MM.1S (cell line): ENCODE measurements at regions not wholly inside any gene's neighbourhood (a gene's known extent, or its start where the extent isn't known, plus 50 kb on each side); places are given as distances from the start of the nearest gene placed in this dataset.

Experiments used
- DNase-seq: peaks from one replicate; pipeline ENCODE4 v3.0.0-alpha.2; 2015
- H2AFZ ChIP-seq: fragments of 300-600 bp; sonication (generic); 2 replicates; pipeline ENCODE4 v1.6.0; 2016; ENCODE audit warnings: antibody characterized with exemption, low read length
- H3F3A ChIP-seq: fragments of 300-600 bp; sonication (generic); 2 replicates; pipeline ENCODE4 v1.6.1; 2016; ENCODE audit warnings: mild to moderate bottlenecking, antibody characterized with exemption, low read length, moderate library complexity, mixed read lengths; ENCODE audit not compliant: insufficient read depth
- H3K27ac ChIP-seq: fragments of 300-600 bp; sonication (generic); 2 replicates; pipeline ENCODE4 v1.5.1; 2016; ENCODE audit warnings: mild to moderate bottlenecking, low read length
- H3K27me3 ChIP-seq: fragments of 300-600 bp; sonication (generic); replicated peaks from 2 replicates; pipeline ENCODE4 v1.6.0; 2016; ENCODE audit warnings: low read length; ENCODE audit not compliant: insufficient read depth
- H3K36me3 ChIP-seq: fragments of 300-600 bp; sonication (generic); replicated peaks from 2 replicates; pipeline ENCODE4 v1.6.1; 2016; ENCODE audit warnings: mild to moderate bottlenecking, low read length, mixed read lengths; ENCODE audit not compliant: insufficient read depth
- H3K4me1 ChIP-seq: fragments of 300-600 bp; sonication (generic); 2 replicates; pipeline ENCODE4 v1.6.1; 2016; ENCODE audit warnings: low read length, mixed read lengths
- H3K4me2 ChIP-seq: fragments of 300-600 bp; sonication (generic); 2 replicates; pipeline ENCODE4 v1.6.0; 2016; ENCODE audit warnings: low read depth, low read length
- H3K4me3 ChIP-seq: fragments of 300-600 bp; sonication (generic); 2 replicates; pipeline ENCODE4 v1.5.1; 2016; ENCODE audit warnings: low read length, mixed read lengths
- H3K79me2 ChIP-seq: fragments of 300-600 bp; sonication (generic); 2 replicates; pipeline ENCODE4 v1.6.1; 2016; ENCODE audit warnings: mixed run types, low read length, mixed read lengths
- H3K9ac ChIP-seq: fragments of 300-600 bp; sonication (generic); 2 replicates; pipeline ENCODE4 v1.6.1; 2016; ENCODE audit warnings: low read length, mixed read lengths
- H3K9me2 ChIP-seq: fragments of 300-600 bp; sonication (generic); replicated peaks from 2 replicates; pipeline ENCODE4 v1.6.1; 2016; ENCODE audit warnings: mild to moderate bottlenecking, low read length, mixed read lengths; ENCODE audit not compliant: insufficient read depth
- H3K9me3 ChIP-seq: fragments of 300-600 bp; sonication (generic); replicated peaks from 2 replicates; pipeline ENCODE4 v1.6.1; 2016; ENCODE audit warnings: mild to moderate bottlenecking, low read length, mixed read lengths; ENCODE audit not compliant: insufficient read depth
- H4K20me1 ChIP-seq: fragments of 300-600 bp; sonication (generic); 2 replicates; pipeline ENCODE4 v1.6.1; 2016; ENCODE audit warnings: mild to moderate bottlenecking, low read length, moderate library complexity, mixed read lengths; ENCODE audit not compliant: insufficient read depth
- EZH2 ChIP-seq: fragments of 300-600 bp; sonication (generic); optimal IDR thresholded peaks from 2 replicates; pipeline ENCODE3; 2017; ENCODE audit warnings: low read depth, mild to moderate bottlenecking, antibody characterized with exemption, low read length, mixed read lengths
- EZH2phosphoT487 ChIP-seq: fragments of 300-600 bp; sonication (generic); IDR thresholded peaks from 2 replicates; pipeline ENCODE4 v1.6.1; 2018; ENCODE audit warnings: antibody characterized with exemption, low read length
- TF ChIP-seq, protein P1 (sequence below): fragments of 300-600 bp; sonication (generic); IDR thresholded peaks from 2 replicates; pipeline ENCODE4 v1.5.1; 2016; ENCODE audit warnings: antibody characterized with exemption, low read length, mixed read lengths

DNA sequence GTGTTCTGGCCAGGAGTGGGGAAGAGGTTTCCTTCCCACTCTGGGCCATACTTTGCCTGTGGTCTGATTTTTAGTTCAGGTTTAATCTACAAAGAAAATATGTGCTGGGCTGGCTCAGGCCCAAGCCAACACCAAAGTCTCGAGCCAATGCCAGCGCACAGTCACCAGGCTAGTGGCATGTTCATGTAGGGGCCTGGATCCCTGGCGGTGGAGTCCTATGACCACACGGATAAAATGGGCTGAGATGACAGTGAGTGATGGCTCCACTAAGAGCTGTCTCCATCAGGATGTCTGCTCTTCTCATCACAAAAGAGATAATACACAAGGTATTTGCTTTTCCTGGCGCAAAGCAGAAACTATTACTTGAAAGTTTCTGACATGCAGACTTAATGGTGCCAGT is 92.9 kb upstream of the PTPN3 start:
- Histone ChIP-seq H4K20me1 (no peaks in the 10 kb centered on the region), H3K27ac (no peak overlapping the region), H3K9me3 (no peaks in the 10 kb centered on the region), H3F3A (no peaks in the 10 kb centered on the region), H3K9me2 (no peaks in the 10 kb centered on the region), H3K79me2 (no peaks in the 10 kb centered on the region), H2AFZ (no peak overlapping the region), H3K36me3 (no peaks in the 10 kb centered on the region), H3K4me1 (no peaks in the 10 kb centered on the region), H3K4me2 (no peak overlapping the region), H3K4me3 (no peak overlapping the region), H3K27me3 (no peaks in the 10 kb centered on the region), H3K9ac (no peak overlapping the region)
- no peak for DNase-seq
- TF ChIP-seq EZH2 (no peak), EZH2phosphoT487 (no peak)
- TF ChIP-seq, protein P1, sequence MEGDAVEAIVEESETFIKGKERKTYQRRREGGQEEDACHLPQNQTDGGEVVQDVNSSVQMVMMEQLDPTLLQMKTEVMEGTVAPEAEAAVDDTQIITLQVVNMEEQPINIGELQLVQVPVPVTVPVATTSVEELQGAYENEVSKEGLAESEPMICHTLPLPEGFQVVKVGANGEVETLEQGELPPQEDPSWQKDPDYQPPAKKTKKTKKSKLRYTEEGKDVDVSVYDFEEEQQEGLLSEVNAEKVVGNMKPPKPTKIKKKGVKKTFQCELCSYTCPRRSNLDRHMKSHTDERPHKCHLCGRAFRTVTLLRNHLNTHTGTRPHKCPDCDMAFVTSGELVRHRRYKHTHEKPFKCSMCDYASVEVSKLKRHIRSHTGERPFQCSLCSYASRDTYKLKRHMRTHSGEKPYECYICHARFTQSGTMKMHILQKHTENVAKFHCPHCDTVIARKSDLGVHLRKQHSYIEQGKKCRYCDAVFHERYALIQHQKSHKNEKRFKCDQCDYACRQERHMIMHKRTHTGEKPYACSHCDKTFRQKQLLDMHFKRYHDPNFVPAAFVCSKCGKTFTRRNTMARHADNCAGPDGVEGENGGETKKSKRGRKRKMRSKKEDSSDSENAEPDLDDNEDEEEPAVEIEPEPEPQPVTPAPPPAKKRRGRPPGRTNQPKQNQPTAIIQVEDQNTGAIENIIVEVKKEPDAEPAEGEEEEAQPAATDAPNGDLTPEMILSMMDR = no peak

DNA sequence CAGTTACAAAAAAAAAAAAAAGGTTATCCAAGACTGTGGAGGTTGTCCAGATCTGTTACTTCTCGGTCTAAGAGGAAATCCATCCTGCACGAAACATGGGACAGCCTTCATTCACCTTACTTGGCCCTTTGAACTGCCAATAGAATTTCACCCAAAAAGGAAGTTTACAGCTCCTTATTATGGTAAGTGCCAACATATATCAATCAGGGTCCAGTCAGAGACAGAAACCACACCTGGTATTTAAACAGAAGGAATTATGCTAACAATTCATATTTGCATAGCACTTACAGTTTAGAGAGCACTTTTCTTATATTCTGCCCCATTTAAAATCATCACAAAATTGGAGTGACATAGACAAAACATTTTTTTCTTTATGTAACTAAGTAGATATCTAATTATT is 93.6 kb upstream of the PTPN3 start:
- DNase-seq = no peak
- no peak overlapping the region for H3K4me3 ChIP-seq
- H3K27me3 ChIP-seq = no peaks in the 10 kb centered on the region
- H3K79me2 ChIP-seq = no peaks in the 10 kb centered on the region
- H3K9me2 ChIP-seq = no peaks in the 10 kb centered on the region
- H3K36me3 ChIP-seq = no peaks in the 10 kb centered on the region
- no peaks in the 10 kb centered on the region for H4K20me1 ChIP-seq
- H3F3A ChIP-seq = no peaks in the 10 kb centered on the region
- H3K27ac ChIP-seq = no peak overlapping the region
- H3K9me3 ChIP-seq = no peaks in the 10 kb centered on the region
- H3K4me1 ChIP-seq = no peaks in the 10 kb centered on the region
- TF ChIP-seq, protein P1 = no peak
- TF ChIP-seq EZH2 (no peak), EZH2phosphoT487 (no peak)
- H3K4me2 ChIP-seq = no peak overlapping the region
- no peak overlapping the region for H3K9ac ChIP-seq
- H2AFZ ChIP-seq = no peak overlapping the region

DNA sequence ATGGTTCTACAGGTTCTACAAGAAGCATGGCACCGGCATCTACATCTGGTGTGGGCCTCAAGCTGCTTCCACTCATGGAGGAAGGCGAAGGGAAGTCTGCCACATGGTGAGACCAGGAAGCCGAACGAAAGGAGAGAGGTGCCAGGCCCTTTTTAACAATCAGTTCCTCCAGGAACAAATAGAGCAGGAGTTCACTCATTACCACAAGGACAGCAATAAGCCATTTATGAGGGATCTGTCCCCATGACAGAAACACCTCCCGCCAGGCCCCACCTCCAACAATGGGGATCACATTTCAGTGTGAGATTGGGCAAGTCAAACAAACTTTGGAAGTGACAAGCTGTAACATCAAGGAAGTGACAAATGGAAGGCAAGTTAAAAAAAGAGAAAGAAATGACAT is 95.5 kb upstream of the PTPN3 start:
- no peaks in the 10 kb centered on the region for H3K9me3 ChIP-seq
- H2AFZ ChIP-seq = no peak overlapping the region
- H3K36me3 ChIP-seq = no peaks in the 10 kb centered on the region
- H3K27ac ChIP-seq = no peak overlapping the region
- no peaks in the 10 kb centered on the region for H3K9me2 ChIP-seq
- no peak overlapping the region for H3K9ac ChIP-seq
- no peaks in the 10 kb centered on the region for H3K27me3 ChIP-seq
- DNase-seq = no peak
- no peak overlapping the region for H3K4me2 ChIP-seq
- H3K4me1 ChIP-seq = no peaks in the 10 kb centered on the region
- TF ChIP-seq, protein P1 = no peak
- no peak for TF ChIP-seq EZH2phosphoT487
- no peak for TF ChIP-seq EZH2
- no peak overlapping the region for H3K4me3 ChIP-seq
- H4K20me1 ChIP-seq = no peaks in the 10 kb centered on the region
- H3K79me2 ChIP-seq = no peaks in the 10 kb centered on the region
- no peaks in the 10 kb centered on the region for H3F3A ChIP-seq
